OCI-LY3 (cell line): ENCODE measurements at regions not wholly inside any gene's neighbourhood (a gene's known extent, or its start where the extent isn't known, plus 50 kb on each side); places are given as distances from the start of the nearest gene placed in this dataset.

Experiments
- CTCF ChIP-seq: fragments of 200-600, 300-600 bp; sonication (generic); IDR thresholded peaks from 2 replicates; pipeline ENCODE4 v1.5.1; 2014; ENCODE audit warnings: antibody characterized with exemption, low read length, low read depth
- EZH2phosphoT487 ChIP-seq: fragments of 200-600 bp; shearing (Covaris generic); IDR thresholded peaks from 2 replicates; pipeline ENCODE4 v1.6.1; 2018; ENCODE audit warnings: antibody characterized with exemption, mixed run types, low read depth

GRCh38 chr5:52419357-52419756 lies 368.4 kb upstream of the ITGA1 start:
- TF ChIP-seq CTCF = no peak
- TF ChIP-seq EZH2phosphoT487 = no peak
